Neural cell (in vitro differentiated cells): ENCODE measurements at regions not wholly inside any gene's neighbourhood (a gene's known extent, or its start where the extent isn't known, plus 50 kb on each side); places are given as distances from the start of the nearest gene placed in this dataset.

ENCODE experiments used
- EP300 ChIP-seq: fragments of 450-650 bp; conservative IDR thresholded peaks from 2 replicates; pipeline ENCODE4 v1.6.1; 2014; ENCODE audit warnings: antibody characterized with exemption, mild to moderate bottlenecking, moderate library complexity; ENCODE audit not compliant: poor library complexity, severe bottlenecking
- EZH2 ChIP-seq: fragments of 200-600, 300-800 bp; shearing (Covaris generic), sonication (generic); IDR thresholded peaks from 2 replicates; pipeline ENCODE4 v1.6.1; 2014; ENCODE audit warnings: antibody characterized with exemption, low read length, borderline replicate concordance, mild to moderate bottlenecking; ENCODE audit not compliant: insufficient read depth, poor library complexity, severe bottlenecking
- MXI1 ChIP-seq: fragments of 450-650 bp; conservative IDR thresholded peaks from 2 replicates; pipeline ENCODE4 v1.6.1; 2014; ENCODE audit warnings: antibody characterized with exemption, mild to moderate bottlenecking; ENCODE audit not compliant: poor library complexity, severe bottlenecking
- POLR2AphosphoS5 ChIP-seq: IDR thresholded peaks from 2 replicates; pipeline ENCODE4 v1.6.1; 2012
- REST ChIP-seq: IDR thresholded peaks from 2 replicates; pipeline ENCODE4 v1.6.1; 2012; ENCODE audit warnings: borderline replicate concordance
- TAF1 ChIP-seq: IDR thresholded peaks from 2 replicates; pipeline ENCODE4 v1.6.1; 2012; ENCODE audit warnings: low read depth
- TF ChIP-seq, protein P1 (sequence below): fragments of 450-650 bp; IDR thresholded peaks from 2 replicates; pipeline ENCODE4 v1.5.1; 2014; ENCODE audit warnings: antibody characterized with exemption, mild to moderate bottlenecking, moderate library complexity; ENCODE audit not compliant: poor library complexity, severe bottlenecking

GRCh38 chr6:27761391-27761790 is 150.8 kb downstream of the OR2B2 start:
- TF ChIP-seq TAF1 (no peak), POLR2AphosphoS5 (no peak), EZH2 (no peak), EP300 (no peak), MXI1 (no peak), REST (no peak)
- TF ChIP-seq, protein P1, sequence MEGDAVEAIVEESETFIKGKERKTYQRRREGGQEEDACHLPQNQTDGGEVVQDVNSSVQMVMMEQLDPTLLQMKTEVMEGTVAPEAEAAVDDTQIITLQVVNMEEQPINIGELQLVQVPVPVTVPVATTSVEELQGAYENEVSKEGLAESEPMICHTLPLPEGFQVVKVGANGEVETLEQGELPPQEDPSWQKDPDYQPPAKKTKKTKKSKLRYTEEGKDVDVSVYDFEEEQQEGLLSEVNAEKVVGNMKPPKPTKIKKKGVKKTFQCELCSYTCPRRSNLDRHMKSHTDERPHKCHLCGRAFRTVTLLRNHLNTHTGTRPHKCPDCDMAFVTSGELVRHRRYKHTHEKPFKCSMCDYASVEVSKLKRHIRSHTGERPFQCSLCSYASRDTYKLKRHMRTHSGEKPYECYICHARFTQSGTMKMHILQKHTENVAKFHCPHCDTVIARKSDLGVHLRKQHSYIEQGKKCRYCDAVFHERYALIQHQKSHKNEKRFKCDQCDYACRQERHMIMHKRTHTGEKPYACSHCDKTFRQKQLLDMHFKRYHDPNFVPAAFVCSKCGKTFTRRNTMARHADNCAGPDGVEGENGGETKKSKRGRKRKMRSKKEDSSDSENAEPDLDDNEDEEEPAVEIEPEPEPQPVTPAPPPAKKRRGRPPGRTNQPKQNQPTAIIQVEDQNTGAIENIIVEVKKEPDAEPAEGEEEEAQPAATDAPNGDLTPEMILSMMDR: no peak
